HG03457 (cell line): ENCODE measurements at regions not wholly inside any gene's neighbourhood (a gene's known extent, or its start where the extent isn't known, plus 50 kb on each side); places are given as distances from the start of the nearest gene placed in this dataset.

ENCODE experiments used
- ATAC-seq: cut with Tn5 transposase; IDR thresholded peaks from one replicate; pipeline ENCODE4 v1.9.1; 2021; ENCODE audit warnings: moderate number of reproducible peaks; ENCODE audit not compliant: unreplicated experiment

DNA sequence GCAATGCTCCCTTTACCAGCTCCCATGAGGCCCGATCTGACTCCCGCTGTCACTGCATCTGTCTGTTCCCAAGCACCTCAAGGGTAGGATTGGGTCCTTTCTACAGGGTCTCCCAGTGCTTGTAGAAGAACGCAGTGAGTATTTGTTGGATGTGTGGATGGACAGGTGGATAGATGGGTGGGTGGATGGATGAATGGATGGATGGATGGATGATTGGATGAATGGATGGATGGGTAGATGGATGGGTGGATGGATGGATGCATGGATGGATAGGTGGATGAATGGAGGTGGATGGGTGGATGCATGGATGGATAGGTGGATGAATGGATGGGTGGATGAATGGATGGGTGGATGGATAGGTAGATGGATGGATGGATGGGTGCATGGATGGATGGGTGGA, 91.6 kb downstream of the HS1BP3 start:
- no peak for ATAC-seq

DNA sequence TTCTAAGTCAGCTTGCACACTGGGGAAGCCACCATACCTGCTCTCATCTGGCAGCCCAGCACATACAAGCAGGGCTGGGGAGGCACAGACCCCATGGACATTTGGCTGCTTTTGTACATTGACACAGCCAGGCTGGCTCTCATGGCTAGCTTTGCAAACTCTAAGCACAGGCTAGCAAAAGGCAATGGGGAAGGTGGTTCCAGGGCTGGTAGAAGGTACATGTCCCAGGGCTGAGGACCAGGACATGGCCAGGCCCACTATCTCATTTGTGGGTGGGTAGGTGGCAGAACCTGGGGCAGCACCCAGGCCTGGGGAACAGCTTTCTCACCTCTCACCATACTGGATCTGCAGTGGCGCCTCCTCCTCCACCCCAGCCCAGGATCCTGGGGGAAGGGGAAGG, 90.9 kb downstream of the HS1BP3 start:
- ATAC-seq = no peak

DNA sequence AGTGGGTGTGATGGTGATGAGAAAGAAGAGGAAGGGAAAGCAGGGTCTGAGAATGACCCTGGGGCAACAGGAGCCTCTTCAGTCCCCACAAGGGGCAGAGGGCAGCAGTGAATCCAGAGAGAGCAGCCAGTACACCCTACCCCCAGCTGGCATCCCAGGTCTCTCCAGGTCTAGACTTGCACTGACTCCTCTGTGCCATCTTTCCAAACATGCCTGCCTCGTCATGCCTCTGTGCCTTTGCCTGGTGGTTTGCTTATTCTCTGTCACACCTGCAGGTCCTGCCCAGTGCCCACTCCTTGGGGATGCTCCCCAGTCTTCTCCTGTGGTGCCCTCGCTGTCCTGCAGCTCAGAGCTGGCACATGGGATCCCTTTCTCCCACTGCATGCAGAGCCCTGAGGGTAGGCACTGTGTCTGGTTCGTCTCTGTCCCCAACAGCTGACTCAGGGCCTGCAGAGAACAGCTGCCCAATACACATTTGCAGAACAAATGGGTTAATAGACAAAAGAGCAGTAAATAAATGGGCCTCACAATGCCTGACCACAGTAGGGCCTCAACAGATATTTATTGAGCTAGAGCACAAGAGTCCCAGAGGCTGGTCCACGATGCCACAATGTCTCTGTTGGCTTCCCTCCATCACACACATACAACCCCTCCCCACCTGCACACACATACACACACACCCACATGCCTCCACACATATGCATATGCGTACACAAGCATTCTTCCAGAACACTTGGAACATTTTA, 89.8 kb downstream of the HS1BP3 start:
- no peak for ATAC-seq

DNA sequence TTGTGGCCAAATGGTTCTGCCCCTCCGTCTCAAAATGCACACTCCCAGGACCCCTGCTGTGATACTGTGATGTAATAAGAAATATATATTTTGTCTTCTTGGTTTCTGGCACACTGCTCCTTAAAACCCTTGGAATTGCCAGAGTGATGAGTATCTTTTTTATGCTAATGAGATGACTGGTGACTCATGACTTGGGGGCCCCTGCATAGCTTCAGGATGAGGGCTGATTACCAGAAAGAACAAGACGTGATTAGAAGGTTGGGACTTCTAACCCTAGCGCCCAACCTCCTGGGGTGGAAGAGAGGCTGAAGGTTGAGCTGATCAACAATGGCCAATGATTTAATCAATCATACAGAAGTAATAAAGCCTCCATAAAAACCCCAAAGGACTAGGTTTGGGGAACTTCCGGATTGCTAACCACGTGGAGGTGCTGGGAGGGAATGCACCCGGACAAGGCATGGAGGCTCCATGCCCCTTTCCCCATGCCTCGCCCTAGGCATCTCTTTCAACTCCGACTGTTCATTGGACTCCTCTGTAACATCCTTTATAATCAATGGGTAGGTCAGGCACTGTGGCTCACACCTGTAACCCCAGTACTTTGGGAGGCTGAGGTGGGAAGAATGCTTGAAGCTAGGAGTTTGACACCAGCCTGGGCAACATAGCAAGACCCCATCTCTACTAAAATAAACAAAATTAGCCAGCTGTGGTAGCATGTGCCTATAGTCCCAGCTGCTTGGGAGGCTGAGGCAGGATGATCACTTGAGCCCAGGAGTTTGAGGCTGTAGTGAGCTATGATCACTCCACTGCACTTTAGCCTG, 89.1 kb downstream of the HS1BP3 start:
- ATAC-seq = no peak

DNA sequence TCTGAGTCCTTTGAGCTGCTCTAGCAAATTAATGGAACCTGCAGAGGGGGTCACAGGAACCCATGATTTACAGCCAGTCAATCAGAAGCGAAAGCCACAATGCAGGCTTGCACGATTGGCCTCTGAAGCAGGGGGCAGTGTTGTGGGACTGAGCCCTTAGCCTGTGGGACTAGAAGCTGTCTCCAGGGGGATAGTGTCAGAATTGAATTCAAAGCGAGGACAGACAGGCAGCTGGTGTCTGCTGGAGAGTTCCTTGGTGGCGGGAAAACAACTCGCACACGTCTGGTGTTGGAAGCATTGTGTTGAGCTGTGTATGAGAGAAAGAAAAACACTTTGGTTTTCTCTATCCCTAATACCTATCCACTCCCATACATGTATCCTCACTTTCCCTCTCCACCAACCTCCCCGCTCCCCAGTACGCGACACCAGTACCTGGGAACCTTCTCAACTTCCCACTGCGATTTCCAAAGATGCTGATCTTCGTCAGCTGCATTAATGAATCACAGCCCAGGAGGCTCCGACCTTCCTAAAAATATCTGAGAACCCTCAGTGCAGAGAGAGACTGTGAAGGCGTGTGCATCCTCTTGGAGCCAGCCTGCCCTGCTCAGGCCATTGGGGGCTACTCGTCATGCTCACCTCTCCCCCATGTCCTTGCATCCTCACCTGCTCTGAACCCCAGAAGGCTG, 88.2 kb downstream of the HS1BP3 start:
- no peak for ATAC-seq

DNA sequence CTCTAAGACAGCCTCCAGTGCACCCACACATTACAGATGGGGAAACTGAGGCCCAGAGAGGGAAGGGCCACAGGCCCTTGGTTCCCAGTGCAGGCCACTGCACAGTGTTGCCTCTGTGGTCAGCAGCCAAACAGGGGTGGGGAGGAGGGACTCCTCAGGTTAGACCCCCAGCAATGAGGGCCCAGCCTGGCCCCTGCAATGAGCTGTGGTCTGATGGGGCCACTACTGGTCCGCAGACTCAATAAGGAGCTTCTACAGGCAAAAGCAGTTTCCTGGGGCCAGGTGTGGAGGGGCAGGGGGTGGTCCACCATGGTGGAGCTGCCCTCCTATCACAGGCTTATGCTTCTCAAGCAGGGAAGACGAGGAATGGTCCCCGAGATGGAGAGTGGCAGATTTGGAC, 87.6 kb downstream of the HS1BP3 start:
- ATAC-seq = no peak

DNA sequence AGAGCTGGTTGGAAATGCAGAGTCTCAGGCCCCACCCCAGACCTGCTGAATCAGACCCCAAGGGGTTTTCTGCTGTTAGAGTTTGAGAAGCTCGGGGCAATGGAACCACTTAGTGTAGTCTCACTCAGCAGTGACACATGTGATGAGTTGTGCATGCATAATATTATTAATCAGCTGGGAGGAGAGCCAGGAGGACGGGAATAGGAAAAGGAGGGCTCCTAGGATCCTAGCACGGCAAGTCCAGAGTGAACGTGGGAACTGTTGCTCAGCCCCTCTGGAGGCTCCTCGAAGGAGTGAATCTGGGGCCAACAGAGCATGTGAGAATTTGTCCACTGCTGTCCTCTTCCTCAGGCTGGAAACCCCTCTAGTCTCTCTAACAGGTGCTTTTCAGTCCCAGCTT, 87.1 kb downstream of the HS1BP3 start:
- no peak for ATAC-seq

DNA sequence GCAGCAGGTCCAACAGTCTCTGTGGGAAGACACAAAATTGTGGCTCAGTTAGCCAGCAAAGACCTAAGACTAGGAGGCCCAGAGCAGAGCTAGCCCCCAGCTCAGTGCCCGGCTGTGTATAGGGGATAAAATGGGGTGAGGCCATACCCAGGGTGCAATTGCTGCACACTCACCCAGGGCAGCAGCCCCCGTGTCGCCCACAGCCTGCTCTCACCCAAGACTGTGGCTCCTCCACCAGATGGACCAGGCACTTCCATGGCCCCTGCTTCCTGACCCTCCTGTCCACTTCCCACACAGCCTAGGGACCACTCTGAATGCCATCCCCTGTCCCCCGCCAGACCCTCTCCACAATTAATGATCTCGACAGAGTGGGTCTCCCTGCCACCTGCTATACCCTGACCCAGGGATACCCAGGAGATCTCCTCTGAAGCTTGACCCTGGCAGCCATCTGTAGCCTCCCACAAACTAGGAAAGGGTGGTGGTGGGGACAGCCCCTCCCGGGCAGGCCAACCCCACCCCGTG, 85.7 kb downstream of the HS1BP3 start:
- ATAC-seq = no peak

DNA sequence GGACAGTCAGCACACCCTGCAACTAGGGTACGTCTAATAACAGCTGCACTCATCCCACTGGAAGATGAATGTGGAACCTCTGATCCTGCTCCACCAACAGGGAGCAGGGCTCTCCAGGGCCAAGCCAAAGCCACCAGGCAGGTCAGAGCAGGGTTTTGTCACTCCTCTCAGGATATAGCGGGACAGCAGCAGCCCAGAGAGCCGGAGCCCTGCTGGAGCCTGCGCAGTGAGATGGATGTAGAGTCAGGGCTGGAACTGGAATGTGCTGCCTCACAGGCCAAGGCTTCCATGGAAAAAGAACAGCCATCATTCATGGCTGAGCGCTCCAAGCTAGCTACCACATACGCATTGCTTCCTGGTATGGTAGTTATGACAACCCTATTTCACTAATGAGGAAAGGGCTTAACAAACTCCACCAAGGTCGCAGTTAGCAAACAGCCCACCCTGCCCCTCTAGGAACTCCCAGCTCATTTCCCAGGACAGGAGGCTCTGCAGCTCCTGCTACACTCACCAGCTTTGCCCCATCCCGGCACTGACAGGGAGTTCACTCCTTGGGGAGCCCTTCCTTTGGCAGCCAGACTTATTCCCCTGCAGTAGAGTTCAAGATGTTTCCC, 85.2 kb downstream of the HS1BP3 start:
- no peak for ATAC-seq

DNA sequence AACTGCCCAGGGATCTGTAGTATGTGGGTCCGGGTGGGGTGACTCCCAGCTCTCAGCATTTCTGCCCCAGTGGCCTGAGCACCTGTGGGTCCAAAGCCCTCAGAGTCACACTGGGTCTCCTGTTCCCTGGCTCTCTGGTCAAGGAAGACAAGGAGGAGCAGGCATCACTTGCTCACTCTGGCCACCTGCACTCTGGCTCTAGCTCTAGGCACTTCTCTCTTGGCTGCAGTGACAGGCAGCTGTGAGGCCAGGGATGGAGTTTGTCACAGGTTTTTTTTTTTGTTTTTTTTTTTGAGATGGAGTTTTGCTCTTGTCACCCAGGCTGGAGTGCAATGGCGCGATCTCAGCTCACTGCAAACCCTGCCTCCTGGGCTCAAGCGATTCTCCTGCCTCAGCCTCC, 84.6 kb downstream of the HS1BP3 start:
- ATAC-seq = no peak

DNA sequence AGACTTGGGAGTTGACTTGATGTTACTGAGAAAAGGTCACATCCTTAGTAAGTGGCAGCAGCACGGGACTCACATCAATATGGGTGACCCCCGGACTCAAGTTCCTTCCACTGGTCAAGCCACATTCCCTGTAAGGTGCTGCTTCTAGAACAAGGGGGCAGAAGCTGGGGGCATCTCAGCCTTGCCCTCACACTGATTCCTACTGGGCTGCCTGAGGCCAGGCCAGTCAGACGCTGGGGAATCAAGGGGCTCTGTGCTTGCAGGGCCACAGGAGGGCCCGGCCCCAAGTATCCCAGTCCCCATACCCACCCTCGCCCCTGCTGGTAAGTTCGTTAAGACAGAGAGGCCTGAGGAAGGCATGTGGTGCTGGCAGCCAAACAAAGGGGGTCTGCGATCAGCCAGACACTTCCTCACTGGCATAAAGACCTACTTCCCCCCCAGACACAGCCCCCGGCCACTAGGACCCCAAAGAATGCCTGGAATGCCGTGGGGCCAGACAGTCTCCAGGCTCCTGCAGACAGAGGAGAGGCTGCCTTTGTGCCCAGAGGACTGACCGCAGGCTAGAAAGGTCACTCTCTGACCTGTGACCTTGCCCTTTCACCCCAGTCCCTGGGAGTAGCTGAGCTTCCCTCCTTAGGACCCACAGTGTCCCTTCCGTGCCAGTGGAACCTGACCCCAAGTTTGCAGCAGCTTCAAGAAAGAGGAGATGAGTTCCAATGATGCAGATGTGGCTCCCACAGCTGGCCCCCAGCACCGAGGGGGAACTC, 83.6 kb downstream of the HS1BP3 start:
- ATAC-seq = no peak
